ENCODE measurements at regions not wholly inside any gene's neighbourhood (a gene's known extent, or its start where the extent isn't known, plus 50 kb on each side); places are given as distances from the start of the nearest gene placed in this dataset.

GRCh38 chr16:79845734-79846135 is 245.2 kb upstream of the MAF start:
- DNase-seq (ENCODE audit: low spot score) = no peak
- TF ChIP-seq POLR2AphosphoS5 (IDR thresholded peaks at IDR 0.05) (no peak), POLR2A (IDR thresholded peaks at IDR 0.05) (no peak), CTCF (IDR thresholded peaks at IDR 0.05) (no peak)
- H3K27me3 ChIP-seq (replicated peaks; ENCODE audit: insufficient read depth) = no peaks in the 10 kb centered on the region
- no peak overlapping the region for H3K4me3 ChIP-seq
- no peak overlapping the region for H3K27ac ChIP-seq
- H3K4me1 ChIP-seq (replicated peaks) = peaks cover 5% of the 10 kb centered on the region
- intact Hi-C loops (cut with DNase I) = loop anchor here (10.0 kb wide), 3 partner anchors 121 to 781 kb away; partner anchors contain the start of gene MAF
- WGBS = 96% methylated on average over 7 of the region's 7 CpGs
- no peaks in the 10 kb centered on the region for H3K9me3 ChIP-seq
- H3K36me3 ChIP-seq = no peaks in the 10 kb centered on the region

GRCh38 chr16:79845033-79845733 is 244.6 kb upstream of the MAF start:
- Histone ChIP-seq H3K4me3 (no peak overlapping the region), H3K4me1 (replicated peaks) (peaks cover 5% of the 10 kb centered on the region), H3K36me3 (no peaks in the 10 kb centered on the region), H3K27me3 (replicated peaks; ENCODE audit: insufficient read depth) (no peaks in the 10 kb centered on the region), H3K27ac (no peak overlapping the region), H3K9me3 (no peaks in the 10 kb centered on the region)
- intact Hi-C loops (cut with DNase I) = loop anchor here (10.0 kb wide), 3 partner anchors 120 to 780 kb away; partner anchors contain the start of gene MAF
- 91% methylated on average over 12 of the region's 12 CpGs for WGBS
- TF ChIP-seq CTCF (IDR thresholded peaks at IDR 0.05) (no peak), POLR2A (IDR thresholded peaks at IDR 0.05) (no peak), POLR2AphosphoS5 (IDR thresholded peaks at IDR 0.05) (no peak)
- no peak for DNase-seq (ENCODE audit: low spot score)

GRCh38 chr16:79844603-79845002 is 244.1 kb upstream of the MAF start:
- intact Hi-C loops (cut with DNase I) = loop anchor here (10.0 kb wide), 3 partner anchors 120 to 780 kb away; partner anchors contain the start of gene MAF
- H3K4me3 ChIP-seq = no peak overlapping the region
- TF ChIP-seq POLR2A (IDR thresholded peaks at IDR 0.05) (no peak), POLR2AphosphoS5 (IDR thresholded peaks at IDR 0.05) (no peak), CTCF (IDR thresholded peaks at IDR 0.05) (no peak)

GRCh38 chr16:79843631-79844043 is 243.1 kb upstream of the MAF start:
- intact Hi-C loops (cut with DNase I) = loop anchor here (10.0 kb wide), 3 partner anchors 119 to 779 kb away; partner anchors contain the start of gene MAF
- DNase-seq (ENCODE audit: low spot score) = no peak
- Histone ChIP-seq H3K9me3 (no peaks in the 10 kb centered on the region), H3K27ac (no peak overlapping the region), H3K36me3 (no peaks in the 10 kb centered on the region), H3K4me3 (no peak overlapping the region), H3K4me1 (replicated peaks) (peaks cover under 1% of the 10 kb centered on the region), H3K27me3 (replicated peaks; ENCODE audit: insufficient read depth) (no peaks in the 10 kb centered on the region)
- WGBS = 58% methylated on average over 1 of the region's 1 CpG
- TF ChIP-seq CTCF (IDR thresholded peaks at IDR 0.05) = no peak
- no peak for TF ChIP-seq POLR2AphosphoS5 (IDR thresholded peaks at IDR 0.05)
- TF ChIP-seq POLR2A (IDR thresholded peaks at IDR 0.05) = no peak

More at GRCh38 chr16:79844603-79845002, 244.1 kb upstream of the MAF start:
- no peak for DNase-seq (ENCODE audit: low spot score)
- Histone ChIP-seq H3K36me3 (no peaks in the 10 kb centered on the region), H3K27ac (no peak overlapping the region), H3K4me1 (replicated peaks) (peaks cover 5% of the 10 kb centered on the region), H3K9me3 (no peaks in the 10 kb centered on the region), H3K27me3 (replicated peaks; ENCODE audit: insufficient read depth) (no peaks in the 10 kb centered on the region)
- 94% methylated on average over 3 of the region's 3 CpGs for WGBS

- Histone ChIP-seq H3K36me3 (no peaks in the 10 kb centered on the region), H3K4me1 (replicated peaks) (no peaks in the 10 kb centered on the region), H3K4me3 (no peak overlapping the region), H3K27ac (no peak overlapping the region), H3K27me3 (replicated peaks; ENCODE audit: insufficient read depth) (no peaks in the 10 kb centered on the region), H3K9me3 (no peaks in the 10 kb centered on the region)
- intact Hi-C loops (cut with DNase I) = loop anchor here (10.0 kb wide), 3 partner anchors 118 to 778 kb away; partner anchors contain the start of gene MAF
- WGBS = 95% methylated on average over 5 of the region's 5 CpGs
- no peak for TF ChIP-seq CTCF (IDR thresholded peaks at IDR 0.05)
- TF ChIP-seq POLR2AphosphoS5 (IDR thresholded peaks at IDR 0.05) = no peak
- no peak for TF ChIP-seq POLR2A (IDR thresholded peaks at IDR 0.05)
- no peak for DNase-seq (ENCODE audit: low spot score)
Measured at GRCh38 chr16:79843145-79843544, 242.6 kb upstream of the MAF start.
